Jurkat, Clone E6-1 (cell line): ENCODE measurements at regions not wholly inside any gene's neighbourhood (a gene's known extent, or its start where the extent isn't known, plus 50 kb on each side); places are given as distances from the start of the nearest gene placed in this dataset.

Experiments
- DNase-seq: peaks from one replicate; pipeline ENCODE4 v3.0.0-alpha.2; 2011; ENCODE audit warnings: low read depth, low spot score
- H3K4me3 ChIP-seq: 2 replicates; pipeline ENCODE4 v1.5.1; 2011; ENCODE audit warnings: mild to moderate bottlenecking, low read length, control low read depth, moderate library complexity

DNA sequence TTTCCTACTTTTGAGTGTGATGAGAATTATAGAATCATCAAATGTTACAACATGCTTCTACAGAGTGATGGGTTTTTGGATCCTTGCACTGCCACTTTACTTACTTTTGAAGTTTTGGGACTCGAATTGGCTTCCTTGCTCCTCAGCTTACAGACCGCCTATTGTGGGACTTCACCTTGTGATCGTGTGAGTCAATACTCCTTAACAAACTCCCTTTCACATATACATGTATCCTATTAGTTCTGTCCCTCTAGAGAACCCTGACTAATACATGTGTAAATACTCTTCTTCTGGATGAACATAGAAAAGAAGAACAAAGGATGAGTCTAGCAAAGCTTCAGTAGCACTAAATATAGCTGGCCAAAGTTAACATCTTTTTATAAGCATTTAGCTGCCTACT is 98.7 kb upstream of the PDE4D start:
- no peak overlapping the region for H3K4me3 ChIP-seq
- DNase-seq, result no peak

DNA sequence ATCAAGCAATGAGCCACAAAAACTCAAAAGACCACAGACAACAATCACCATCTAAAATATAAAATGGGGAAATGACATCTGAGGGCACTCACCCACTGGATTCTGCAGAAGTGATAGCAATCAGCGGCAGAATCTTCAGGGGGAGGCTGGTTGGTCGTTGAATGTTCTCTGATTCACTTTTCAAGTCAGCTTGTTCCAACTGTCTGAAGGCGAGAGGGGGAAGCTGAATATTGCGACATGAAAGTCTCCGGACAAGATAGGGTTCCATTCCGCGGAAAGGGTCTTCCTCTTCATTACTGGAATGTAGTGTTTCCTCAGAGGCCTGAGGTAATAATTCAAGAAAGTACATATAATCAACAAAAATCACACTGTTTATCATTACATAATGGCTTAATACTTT is 94.9 kb upstream of the PDE4D start:
- no peak for DNase-seq

DNA sequence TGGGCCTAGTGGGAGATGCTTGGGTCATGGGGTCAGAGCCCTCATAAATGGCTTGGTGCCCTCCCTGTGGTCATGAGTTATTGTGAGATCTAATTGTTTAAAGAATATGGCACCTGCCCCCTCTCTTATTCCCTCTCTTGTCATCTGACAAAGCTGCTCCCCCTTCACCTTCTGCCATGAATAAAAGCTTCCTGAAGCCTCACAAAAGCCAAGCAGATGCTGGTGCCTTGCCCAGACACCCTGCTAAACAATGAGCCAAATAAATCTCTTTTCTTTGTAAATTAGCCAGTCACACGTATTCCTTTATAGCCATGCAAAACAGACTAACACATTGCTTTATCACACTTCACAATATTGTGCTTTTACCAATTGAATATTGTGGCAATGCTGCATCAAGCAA is 82.8 kb upstream of the PDE4D start:
- no peak for DNase-seq
- H3K4me3 ChIP-seq, result no peak overlapping the region

More for the DNA sequence above, 94.9 kb upstream of the PDE4D start:
- H3K4me3 ChIP-seq, result no peak overlapping the region

DNA sequence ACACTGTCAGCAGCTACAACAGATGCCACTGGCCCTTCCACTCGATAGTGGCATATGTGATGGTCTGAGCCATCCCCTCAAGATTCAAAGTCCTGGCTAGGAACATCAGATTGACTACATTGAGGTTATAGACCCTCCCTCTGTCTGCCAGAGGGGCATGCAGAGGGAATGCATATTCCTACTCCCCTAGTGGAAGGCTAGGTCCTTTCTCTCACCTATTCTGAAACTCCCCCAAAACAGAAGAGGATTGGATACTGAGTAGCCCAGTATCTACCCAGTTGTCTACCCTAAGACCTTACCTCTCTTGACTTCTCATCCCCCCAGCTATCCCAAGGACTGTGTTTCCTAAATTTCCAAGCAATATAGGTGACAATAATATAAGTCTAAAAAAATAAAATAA is 78.5 kb upstream of the PDE4D start:
- DNase-seq, result no peak
- no peak overlapping the region for H3K4me3 ChIP-seq

DNA sequence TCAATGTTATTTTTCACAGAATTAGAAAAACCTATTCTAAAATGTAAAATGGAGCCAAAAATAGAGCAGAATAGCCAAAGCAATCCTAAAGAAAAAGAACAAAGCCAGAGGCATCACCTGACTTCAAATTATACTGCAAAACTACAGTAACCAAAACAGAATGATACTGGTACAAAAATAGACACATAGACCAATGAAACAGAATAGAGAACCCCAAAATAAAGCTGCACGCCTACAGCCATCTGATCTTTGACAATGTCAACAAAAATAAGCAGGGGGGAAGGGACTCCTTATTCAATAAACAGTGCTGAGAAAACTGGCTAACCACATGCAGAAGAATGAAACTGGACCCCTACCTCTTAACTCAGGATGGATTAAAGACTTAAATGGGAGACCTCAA is 65.8 kb upstream of the PDE4D start:
- H3K4me3 ChIP-seq, result no peak overlapping the region
- no peak for DNase-seq

DNA sequence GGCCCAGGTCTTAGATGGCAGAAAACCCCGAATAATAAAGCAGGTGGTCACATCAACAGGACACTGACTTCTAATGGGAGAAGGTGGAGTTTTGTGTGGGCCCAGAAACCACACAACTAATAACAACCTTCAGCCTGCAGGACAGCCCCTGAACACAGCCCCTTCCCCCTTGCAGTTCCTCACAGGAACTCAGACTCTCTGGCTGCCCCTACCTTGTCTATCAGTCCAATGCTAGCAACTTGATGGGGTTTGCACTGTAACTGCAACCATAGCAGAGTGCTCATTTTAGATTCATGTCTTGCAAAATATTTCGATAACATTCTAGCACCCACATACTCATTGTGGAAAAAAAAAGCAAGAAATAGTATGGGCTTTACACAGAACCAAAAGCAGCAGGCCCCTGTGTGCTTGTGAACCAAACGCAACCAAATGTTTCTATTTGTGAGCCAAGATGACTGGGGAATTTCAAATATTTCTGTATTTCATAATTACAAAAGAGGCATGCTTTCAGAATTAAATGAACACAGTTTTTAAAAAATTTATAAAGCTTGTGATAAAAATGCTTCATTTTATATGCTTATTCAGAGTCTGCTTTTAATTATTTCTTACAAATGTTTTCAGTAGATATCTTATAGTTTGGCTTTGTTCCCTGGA is 62.7 kb upstream of the PDE4D start:
- no peak overlapping the region for H3K4me3 ChIP-seq
- DNase-seq, result no peak

DNA sequence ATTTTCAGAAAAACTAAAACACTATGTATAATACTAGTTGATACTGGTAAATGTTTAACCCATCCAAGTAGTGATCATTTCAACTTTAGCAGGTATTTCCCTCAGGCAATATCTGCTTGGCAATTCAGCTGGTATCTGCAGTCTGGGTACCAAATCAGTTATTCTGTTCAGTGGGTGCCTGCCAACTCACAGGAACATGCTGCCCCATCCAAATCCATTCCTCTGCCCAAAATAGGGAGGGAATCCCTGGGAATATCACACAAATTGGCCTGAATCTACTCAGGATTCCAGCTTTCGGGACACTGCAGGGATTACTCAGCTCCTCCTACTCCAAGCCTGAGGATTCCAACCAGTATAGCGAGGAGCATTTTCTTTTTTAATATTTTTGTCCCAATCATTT is 61.7 kb upstream of the PDE4D start:
- no peak for DNase-seq
- no peak overlapping the region for H3K4me3 ChIP-seq

DNA sequence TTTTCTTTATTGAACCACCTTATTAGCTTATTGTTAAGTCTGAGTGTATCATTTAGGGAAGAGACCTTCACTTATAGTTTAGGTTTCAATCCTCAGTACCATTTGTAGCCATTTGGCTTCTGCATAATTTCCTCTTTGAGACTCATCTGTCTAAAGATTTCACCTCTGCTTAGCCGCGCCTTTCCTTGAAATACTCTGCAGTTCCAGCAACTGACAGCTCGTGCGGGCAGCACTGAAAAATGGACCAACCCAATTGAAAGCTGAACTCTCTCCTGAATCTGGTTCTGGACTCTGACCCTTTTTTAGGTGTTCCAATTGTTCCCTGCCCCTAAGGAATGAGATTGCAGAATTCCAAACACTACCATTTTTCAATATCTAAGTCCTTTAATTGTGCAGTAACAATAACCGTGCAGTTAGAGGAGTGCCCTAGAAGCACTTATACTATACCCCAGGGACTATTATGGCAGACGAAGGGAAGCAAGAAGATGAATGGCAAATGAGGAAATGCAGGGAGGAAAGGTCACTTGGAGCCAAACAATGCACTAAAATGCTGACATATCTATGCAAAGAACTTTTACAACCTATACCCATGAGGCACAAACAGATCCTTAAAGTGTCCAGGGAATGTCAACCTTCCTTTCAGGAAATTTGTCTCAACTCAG is 50.1 kb upstream of the PDE4D start:
- DNase-seq, result no peak
- H3K4me3 ChIP-seq, result no peak overlapping the region
